B cell (primary cell): ENCODE measurements at regions not wholly inside any gene's neighbourhood (a gene's known extent, or its start where the extent isn't known, plus 50 kb on each side); places are given as distances from the start of the nearest gene placed in this dataset.

Source experiments
- ATAC-seq: fragments of 200-7000 bp; cut with Tn5 transposase; one replicate; pipeline ENCODE4 v1.10.0; 2021; ENCODE audit warnings: low read depth, mild to moderate bottlenecking, moderate number of reproducible peaks, moderate library complexity
- CTCF ChIA-PET: fragments of 350-600 bp; sonication (Branson Sonifier 250); formaldehyde crosslinking; loops from one replicate; lab custom pipeline; 2021; ENCODE audit warnings: antibody characterized with exemption, inconsistent platforms; lab: Charles Lee
- POLR2A ChIA-PET: fragments of 350-600 bp; sonication (Branson Sonifier 250); formaldehyde crosslinking; loops from one replicate; lab custom pipeline; 2021; ENCODE audit warnings: antibody characterized with exemption; lab: Charles Lee
- DNase-seq: peaks from one replicate; pipeline ENCODE4 v3.0.0; 2013
- H2AFZ ChIP-seq: 2 replicates; pipeline ENCODE4 v1.6.1; 2012; ENCODE audit warnings: mild to moderate bottlenecking, low read depth, low read length; ENCODE audit not compliant: insufficient read depth, poor library complexity, severe bottlenecking
- H3K27ac ChIP-seq, 2 donors: 1 replicate in 1 of 2; 2 replicates in 1 of 2; pipeline ENCODE4 v1.5.1; 2012 to 2013; ENCODE audit warnings: low read length in 2 of 2, mild to moderate bottlenecking in 2 of 2, moderate library complexity in 1 of 2
- H3K27me3 ChIP-seq, 4 experiments: fragments of 200-600 bp in 1 of 4; sonication (generic) in 1 of 4; replicated peaks in 1 of 4; 1 replicate in 2 of 4; 2 replicates in 2 of 4; pipeline versions ENCODE4 v1.6.1 to v1.7.0; 2013 to 2016; ENCODE audit warnings: low read length in 3 of 4, mild to moderate bottlenecking in 2 of 4, mixed read lengths in 1 of 4, moderate library complexity in 1 of 4; ENCODE audit not compliant: insufficient read depth in 4 of 4, control insufficient read depth in 3 of 4; ENCODE audit errors: control extremely low read depth in 1 of 4
- H3K36me3 ChIP-seq, 2 experiments: replicated peaks in 1 of 2; 1 replicate in 1 of 2; 2 replicates in 1 of 2; pipeline versions ENCODE4 v1.6.1 to v1.7.1; 2013; ENCODE audit warnings: low read length in 1 of 2; ENCODE audit not compliant: insufficient read depth in 2 of 2, control insufficient read depth in 1 of 2; ENCODE audit errors: control extremely low read depth in 1 of 2, extremely low read depth in 1 of 2
- H3K4me1 ChIP-seq, 2 donors: fragments of 200-600 bp in 1 of 2; sonication (generic) in 1 of 2; 1 replicate in 1 of 2; 2 replicates in 1 of 2; pipeline versions ENCODE4 v1.5.1 to v1.6.1; 2013 to 2017; ENCODE audit warnings: low read length in 2 of 2; ENCODE audit not compliant: control insufficient read depth in 2 of 2, insufficient read depth in 2 of 2
- H3K4me2 ChIP-seq: replicated peaks from 2 replicates; pipeline ENCODE3; 2012; ENCODE audit warnings: mild to moderate bottlenecking, low read depth, low read length; ENCODE audit not compliant: poor library complexity, severe bottlenecking
- H3K4me3 ChIP-seq, 5 experiments: fragments of 200-600 bp in 1 of 5; sonication (generic) in 1 of 5; 1 replicate in 3 of 5; 2 replicates in 2 of 5; pipeline versions ENCODE4 v1.5.1 to v1.7.0; 2011 to 2016; ENCODE audit warnings: low read length in 4 of 5, mild to moderate bottlenecking in 4 of 5, low read depth in 2 of 5, control low read depth in 1 of 5, moderate library complexity in 1 of 5; ENCODE audit not compliant: insufficient read depth in 1 of 5; ENCODE audit errors: control extremely low read depth in 1 of 5, extremely low read depth in 1 of 5
- H3K79me2 ChIP-seq: fragments of 200-600 bp; sonication (generic); one replicate; pipeline ENCODE4 v1.6.0; 2016; ENCODE audit warnings: low read length; ENCODE audit not compliant: control insufficient read depth, insufficient read depth
- H3K9ac ChIP-seq: fragments of 200-600 bp; sonication (generic); 2 replicates; pipeline ENCODE4 v1.6.1; 2017; ENCODE audit warnings: mild to moderate bottlenecking, low read length, moderate library complexity
- H3K9me3 ChIP-seq, 3 donors: one replicate each; pipeline versions ENCODE4 v1.6.1 to v1.7.1; 2013; ENCODE audit warnings: low read length in 2 of 3; ENCODE audit not compliant: control insufficient read depth in 2 of 3, insufficient read depth in 1 of 3; ENCODE audit errors: control extremely low read depth in 1 of 3
- H4K20me1 ChIP-seq: 2 replicates; pipeline ENCODE4 v1.6.0; 2012; ENCODE audit warnings: mild to moderate bottlenecking, low read length; ENCODE audit not compliant: insufficient read depth, control insufficient read depth, poor library complexity, severe bottlenecking
- H3K27ac Mint-ChIP-seq: one replicate; pipeline ENCODE4 v1.8.0; 2021; ENCODE audit warnings: mixed read lengths
- H3K27me3 Mint-ChIP-seq: one replicate; pipeline ENCODE4 v1.8.0; 2021; ENCODE audit warnings: mixed read lengths
- H3K4me1 Mint-ChIP-seq: one replicate; pipeline ENCODE4 v1.8.0; 2021; ENCODE audit warnings: mixed read lengths
- H3K4me3 Mint-ChIP-seq: one replicate; pipeline ENCODE4 v1.8.0; 2021; ENCODE audit warnings: mixed read lengths
- H3K9me3 Mint-ChIP-seq: one replicate; pipeline ENCODE4 v1.8.0; 2022; ENCODE audit warnings: mixed read lengths; ENCODE audit not compliant: insufficient read depth
- CTCF ChIP-seq: fragments of 200-600 bp; IDR thresholded peaks from one replicate; pipeline ENCODE4 v1.8.0; 2022; ENCODE audit warnings: antibody characterized with exemption, mild to moderate bottlenecking
- EZH2 ChIP-seq: IDR thresholded peaks from 2 replicates; pipeline ENCODE4 v1.6.1; 2012; ENCODE audit warnings: borderline replicate concordance, low read depth, mild to moderate bottlenecking, moderate library complexity, low read length; ENCODE audit not compliant: insufficient read depth, poor library complexity, severe bottlenecking
- WGBS: methylation state at CpG from one replicate; pipeline ENCODE4 v1.1.5; 2013; ENCODE audit warnings: missing lambda C conversion rate; ENCODE audit not compliant: insufficient coverage; 5-methylcytosine and 5-hydroxymethylcytosine counted together
- intact Hi-C: fragments of 100-400 bp; cut with micrococcal nuclease; formaldehyde crosslinking; loops from one replicate; pipeline ENCODE4 v1.10.0; 2022

GRCh38 chr13:68009546-68009945 lies 779.4 kb upstream of the PCDH9 start:
- H3K4me1 Mint-ChIP-seq: no peaks in the 10 kb centered on the region
- no peak for TF ChIP-seq EZH2
- TF ChIP-seq CTCF: no peak
- no peaks in the 10 kb centered on the region for H4K20me1 ChIP-seq
- DNase-seq (no peak), ATAC-seq (no peak)
- H3K36me3 ChIP-seq: no peaks in the 10 kb centered on the region
- H3K4me3 Mint-ChIP-seq: no peak overlapping the region
- H3K9me3 Mint-ChIP-seq: no peaks in the 10 kb centered on the region
- no peak overlapping the region for H3K27ac ChIP-seq
- no peak overlapping the region for H3K27ac Mint-ChIP-seq
- no peaks in the 10 kb centered on the region for H3K79me2 ChIP-seq
- no peaks in the 10 kb centered on the region for H3K4me1 ChIP-seq
- H3K9me3 ChIP-seq: peaks cover 0 to 6% (median 0%) of the 10 kb centered on the region in 3 donors
- POLR2A ChIA-PET: no interaction called here
- H3K9ac ChIP-seq: no peak overlapping the region
- no peaks in the 10 kb centered on the region for H3K27me3 ChIP-seq
- intact Hi-C loops: no loop called here
- WGBS: no CpG with 5 or more reads among the region's 3 CpGs
- no peaks in the 10 kb centered on the region for H3K27me3 Mint-ChIP-seq
- no peak overlapping the region for H3K4me2 ChIP-seq
- no peak overlapping the region for H3K4me3 ChIP-seq
- CTCF ChIA-PET: no interaction called here
- H2AFZ ChIP-seq: no peak overlapping the region

- Histone ChIP-seq H3K27ac (no peak overlapping the region), H4K20me1 (no peaks in the 10 kb centered on the region), H3K4me2 (no peak overlapping the region), H3K79me2 (no peaks in the 10 kb centered on the region), H3K4me1 (no peaks in the 10 kb centered on the region), H3K9me3 (peaks cover 0 to 6% (median 0%) of the 10 kb centered on the region in 3 donors), H2AFZ (no peak overlapping the region), H3K9ac (no peak overlapping the region), H3K36me3 (no peaks in the 10 kb centered on the region), H3K27me3 (no peaks in the 10 kb centered on the region), H3K4me3 (no peak overlapping the region)
- Mint-ChIP-seq H3K27ac (no peak overlapping the region), H3K9me3 (no peaks in the 10 kb centered on the region), H3K4me1 (no peaks in the 10 kb centered on the region), H3K4me3 (no peak overlapping the region), H3K27me3 (no peaks in the 10 kb centered on the region)
- ChIA-PET CTCF (no interaction called here), POLR2A (no interaction called here)
- ATAC-seq: no peak
- no peak for DNase-seq
- WGBS: no CpG with 5 or more reads among the region's 1 CpG
- TF ChIP-seq EZH2 (no peak), CTCF (no peak)
- intact Hi-C loops: no loop called here
Measured at GRCh38 chr13:68007576-68007975, 777.4 kb upstream of the PCDH9 start.
